ENCODE measurements at regions not wholly inside any gene's neighbourhood (a gene's known extent, or its start where the extent isn't known, plus 50 kb on each side); places are given as distances from the start of the nearest gene placed in this dataset.

DNA sequence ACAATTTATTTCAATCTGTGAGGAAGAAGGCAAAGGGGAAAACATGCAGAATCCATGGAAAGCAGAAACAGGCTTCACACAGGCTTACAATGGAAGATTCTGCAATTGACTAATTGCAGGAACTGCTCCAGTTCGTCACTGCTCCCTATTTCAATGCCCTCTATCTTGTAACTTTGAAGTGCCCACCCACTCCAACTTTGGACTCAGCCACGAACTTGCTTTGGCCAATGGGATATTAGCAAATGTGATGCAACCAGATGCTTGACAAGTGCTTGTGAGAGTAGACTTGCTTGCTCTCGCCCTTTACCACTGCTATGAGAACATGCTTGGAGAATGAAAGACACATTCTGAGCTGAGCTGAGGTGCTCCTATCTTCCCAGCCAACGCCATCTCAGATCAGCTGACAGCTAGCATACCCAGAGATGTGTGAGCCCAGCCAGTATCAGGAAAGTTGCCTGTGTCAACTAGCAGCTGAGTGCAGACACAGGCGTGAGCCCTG, 105.7 kb upstream of the PTCHD1 start:
- TF ChIP-seq POLR2A (IDR thresholded peaks at IDR 0.05): no peak
- TF ChIP-seq, protein P1, sequence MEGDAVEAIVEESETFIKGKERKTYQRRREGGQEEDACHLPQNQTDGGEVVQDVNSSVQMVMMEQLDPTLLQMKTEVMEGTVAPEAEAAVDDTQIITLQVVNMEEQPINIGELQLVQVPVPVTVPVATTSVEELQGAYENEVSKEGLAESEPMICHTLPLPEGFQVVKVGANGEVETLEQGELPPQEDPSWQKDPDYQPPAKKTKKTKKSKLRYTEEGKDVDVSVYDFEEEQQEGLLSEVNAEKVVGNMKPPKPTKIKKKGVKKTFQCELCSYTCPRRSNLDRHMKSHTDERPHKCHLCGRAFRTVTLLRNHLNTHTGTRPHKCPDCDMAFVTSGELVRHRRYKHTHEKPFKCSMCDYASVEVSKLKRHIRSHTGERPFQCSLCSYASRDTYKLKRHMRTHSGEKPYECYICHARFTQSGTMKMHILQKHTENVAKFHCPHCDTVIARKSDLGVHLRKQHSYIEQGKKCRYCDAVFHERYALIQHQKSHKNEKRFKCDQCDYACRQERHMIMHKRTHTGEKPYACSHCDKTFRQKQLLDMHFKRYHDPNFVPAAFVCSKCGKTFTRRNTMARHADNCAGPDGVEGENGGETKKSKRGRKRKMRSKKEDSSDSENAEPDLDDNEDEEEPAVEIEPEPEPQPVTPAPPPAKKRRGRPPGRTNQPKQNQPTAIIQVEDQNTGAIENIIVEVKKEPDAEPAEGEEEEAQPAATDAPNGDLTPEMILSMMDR (IDR thresholded peaks at IDR 0.05): no peak

All from sigmoid colon (tissue), 3 donors.